Upper lobe of left lung (tissue), 4 donors: ENCODE measurements at regions not wholly inside any gene's neighbourhood (a gene's known extent, or its start where the extent isn't known, plus 50 kb on each side); places are given as distances from the start of the nearest gene placed in this dataset.

Source experiments
- POLR2A ChIP-seq, 4 donors: fragments of 450-650 bp; IDR thresholded peaks; one replicate each; pipeline ENCODE4 v1.5.1; 2016 to 2017; ENCODE audit warnings: antibody characterized with exemption in 4 of 4, mild to moderate bottlenecking in 2 of 4
- POLR2AphosphoS5 ChIP-seq, 2 donors: sonication (generic); formaldehyde crosslinking; IDR thresholded peaks; one replicate each; pipeline ENCODE4 v1.5.1; 2017; ENCODE audit warnings: antibody characterized with exemption in 2 of 2
- TF ChIP-seq, protein P1 (sequence below), 6 experiments: fragments of 450-650 bp in 4 of 6; fragments of 200-600 bp in 2 of 6; sonication (generic) in 2 of 6; IDR thresholded peaks; one replicate each; pipeline ENCODE4 v1.5.1; 2016 to 2019; ENCODE audit warnings: antibody characterized with exemption in 6 of 6

DNA sequence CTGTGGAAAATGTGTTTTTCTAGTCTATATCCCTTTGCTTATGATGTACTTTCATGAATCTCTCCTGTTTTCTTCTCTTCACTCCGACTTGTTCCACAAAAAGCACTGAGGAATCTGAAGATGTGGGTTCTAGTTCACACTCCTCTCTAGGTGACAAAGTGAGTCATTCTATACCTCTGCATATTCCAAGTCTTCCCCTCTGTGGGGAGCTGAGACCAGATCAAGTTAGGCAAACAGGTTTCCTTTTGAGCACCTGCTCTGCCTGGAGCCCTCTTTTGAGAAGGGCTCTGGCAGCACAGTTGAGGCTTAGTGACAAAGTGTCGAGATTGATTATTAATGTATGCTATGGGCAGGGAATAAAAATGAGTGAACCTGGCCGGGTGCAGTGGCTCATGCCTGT, 82.4 kb upstream of the VGLL4 start:
- TF ChIP-seq, protein P1, sequence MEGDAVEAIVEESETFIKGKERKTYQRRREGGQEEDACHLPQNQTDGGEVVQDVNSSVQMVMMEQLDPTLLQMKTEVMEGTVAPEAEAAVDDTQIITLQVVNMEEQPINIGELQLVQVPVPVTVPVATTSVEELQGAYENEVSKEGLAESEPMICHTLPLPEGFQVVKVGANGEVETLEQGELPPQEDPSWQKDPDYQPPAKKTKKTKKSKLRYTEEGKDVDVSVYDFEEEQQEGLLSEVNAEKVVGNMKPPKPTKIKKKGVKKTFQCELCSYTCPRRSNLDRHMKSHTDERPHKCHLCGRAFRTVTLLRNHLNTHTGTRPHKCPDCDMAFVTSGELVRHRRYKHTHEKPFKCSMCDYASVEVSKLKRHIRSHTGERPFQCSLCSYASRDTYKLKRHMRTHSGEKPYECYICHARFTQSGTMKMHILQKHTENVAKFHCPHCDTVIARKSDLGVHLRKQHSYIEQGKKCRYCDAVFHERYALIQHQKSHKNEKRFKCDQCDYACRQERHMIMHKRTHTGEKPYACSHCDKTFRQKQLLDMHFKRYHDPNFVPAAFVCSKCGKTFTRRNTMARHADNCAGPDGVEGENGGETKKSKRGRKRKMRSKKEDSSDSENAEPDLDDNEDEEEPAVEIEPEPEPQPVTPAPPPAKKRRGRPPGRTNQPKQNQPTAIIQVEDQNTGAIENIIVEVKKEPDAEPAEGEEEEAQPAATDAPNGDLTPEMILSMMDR (IDR thresholded peaks at IDR 0.05): no peak
- no peak for TF ChIP-seq POLR2AphosphoS5 (IDR thresholded peaks at IDR 0.05)
- no peak for TF ChIP-seq POLR2A (IDR thresholded peaks at IDR 0.05)
